ENCODE measurements at regions not wholly inside any gene's neighbourhood (a gene's known extent, or its start where the extent isn't known, plus 50 kb on each side); places are given as distances from the start of the nearest gene placed in this dataset.

GRCh38 chr3:152583963-152584362 is 251.0 kb upstream of the P2RY1 start:
- Histone ChIP-seq H3K56ac (ENCODE audit: insufficient read length, low read depth, low read length) (no peak overlapping the region), H2BK12ac (ENCODE audit: insufficient read length, low read depth, low read length) (no peak overlapping the region)
- H3K27ac Mint-ChIP-seq: 0 out of 7 replicates have a peak overlapping the region, but pooled peaks of 1 of the 3 experiments have one; percentile 15

More at GRCh38 chr3:152583963-152584362, 251.0 kb upstream of the P2RY1 start:
- Histone ChIP-seq H3K27me3 (ENCODE audit: insufficient read depth, low read length) (no peaks in the 10 kb centered on the region), H4K5ac (ENCODE audit: insufficient read length, low read depth, low read length) (no peak overlapping the region), H3K14ac (ENCODE audit: insufficient read depth, low read length) (no peak overlapping the region), H3K9ac (ENCODE audit: extremely low read depth, insufficient read length, low read length) (no peak overlapping the region), H4K20me1 (ENCODE audit: control insufficient read depth, insufficient read depth, insufficient read length) (no peaks in the 10 kb centered on the region), H4K8ac (replicated peaks; ENCODE audit: insufficient read length, low read depth, low read length) (no peak overlapping the region), H3K23ac (ENCODE audit: insufficient read length, low read depth, low read length) (no peak overlapping the region), H3K79me2 (ENCODE audit: insufficient read depth, low read length) (no peaks in the 10 kb centered on the region), H3K27ac (ENCODE audit: insufficient read length, low read depth, low read length) (no peak overlapping the region), H2BK20ac (ENCODE audit: low read depth, low read length, poor library complexity, severe bottlenecking) (no peak overlapping the region), H3T11ph (ENCODE audit: low read length) (no peak overlapping the region), H3K23me2 (ENCODE audit: insufficient read length, low read depth, low read length, poor library complexity, severe bottlenecking) (no peaks in the 10 kb centered on the region), H2BK5ac (ENCODE audit: insufficient read length, low read length) (no peak overlapping the region), H3K9me3 (ENCODE audit: control insufficient read depth, low read depth, low read length) (no peaks in the 10 kb centered on the region), H3K18ac (ENCODE audit: insufficient read length, low read depth, low read length) (no peak overlapping the region), H3K4ac (ENCODE audit: low read depth, low read length) (no peak overlapping the region), H3K79me1 (ENCODE audit: insufficient read depth, low read depth, low read length, poor library complexity, severe bottlenecking) (no peaks in the 10 kb centered on the region), H2BK120ac (ENCODE audit: low read depth, low read length, poor library complexity, severe bottlenecking) (no peak overlapping the region), H3K4me1 (ENCODE audit: insufficient read depth, low read length) (no peaks in the 10 kb centered on the region), H3K4me2 (ENCODE audit: insufficient read depth, insufficient read length, low read length) (no peak overlapping the region), H4K91ac (ENCODE audit: insufficient read length, low read depth, low read length) (no peak overlapping the region), H2AK5ac (ENCODE audit: insufficient read length, low read length) (no peak overlapping the region), H2BK15ac (ENCODE audit: low read depth, low read length) (no peak overlapping the region), H2AFZ (ENCODE audit: low read length) (no peak overlapping the region)
- H3K9me3 Mint-ChIP-seq: no peaks in the 10 kb centered on the region
- H3K27me3 Mint-ChIP-seq (ENCODE audit: low read depth): no peaks in the 10 kb centered on the region; the same call in 1 of the 2 replicates
- no peak overlapping the region for H3K4me3 Mint-ChIP-seq
- no peak for DNase-seq
- H3K36me3 Mint-ChIP-seq (ENCODE audit: insufficient read depth in 1 of 3, low read depth in 3 of 3): no peaks in the 10 kb centered on the region; a peak in 2 of 7 replicates
- H3K4me1 Mint-ChIP-seq: no peaks in the 10 kb centered on the region
- no CpG with 5 or more reads among the region's 1 CpG for WGBS (ENCODE audit: extremely low coverage, insufficient read length, low lambda C conversion rate)
- TF ChIP-seq CTCF (conservative IDR thresholded peaks at IDR 0.05): no peak

All from H9 (cell line).